Activated CD4-positive, alpha-beta memory T cell treated with anti-CD3 and anti-CD28 coated beads, Interleukin-2, amount 10 ng/mL, durations not matched to agents 7 days and 5 days (primary cell): ENCODE measurements at regions not wholly inside any gene's neighbourhood (a gene's known extent, or its start where the extent isn't known, plus 50 kb on each side); places are given as distances from the start of the nearest gene placed in this dataset.

Experiments
- CTCF ChIA-PET: fragments of 350-600 bp; sonication (Branson Sonifier 250); formaldehyde crosslinking; loops from one replicate; lab custom pipeline; 2021; ENCODE audit warnings: antibody characterized with exemption, inconsistent platforms; lab: Charles Lee
- POLR2A ChIA-PET: fragments of 350-600 bp; sonication (Branson Sonifier 250); formaldehyde crosslinking; loops from one replicate; lab custom pipeline; 2021; ENCODE audit warnings: antibody characterized with exemption; lab: Charles Lee
- DNase-seq: peaks from one replicate; pipeline ENCODE4 v3.0.0-alpha.2; 2020
- H3K27ac Mint-ChIP-seq: one replicate; pipeline ENCODE4 v1.8.0; 2021; ENCODE audit warnings: mild to moderate bottlenecking, mixed read lengths
- H3K27me3 Mint-ChIP-seq: one replicate; pipeline ENCODE4 v1.8.0; 2021; ENCODE audit warnings: mixed read lengths
- H3K36me3 Mint-ChIP-seq: one replicate; pipeline ENCODE4 v1.8.0; 2021; ENCODE audit warnings: low read depth, mixed read lengths
- H3K4me1 Mint-ChIP-seq: one replicate; pipeline ENCODE4 v1.8.0; 2021; ENCODE audit warnings: mixed read lengths
- H3K4me3 Mint-ChIP-seq: one replicate; pipeline ENCODE4 v1.8.0; 2021; ENCODE audit warnings: mild to moderate bottlenecking, mixed read lengths
- H3K9me3 Mint-ChIP-seq: one replicate; pipeline ENCODE4 v1.8.0; 2021; ENCODE audit warnings: mixed read lengths

DNA sequence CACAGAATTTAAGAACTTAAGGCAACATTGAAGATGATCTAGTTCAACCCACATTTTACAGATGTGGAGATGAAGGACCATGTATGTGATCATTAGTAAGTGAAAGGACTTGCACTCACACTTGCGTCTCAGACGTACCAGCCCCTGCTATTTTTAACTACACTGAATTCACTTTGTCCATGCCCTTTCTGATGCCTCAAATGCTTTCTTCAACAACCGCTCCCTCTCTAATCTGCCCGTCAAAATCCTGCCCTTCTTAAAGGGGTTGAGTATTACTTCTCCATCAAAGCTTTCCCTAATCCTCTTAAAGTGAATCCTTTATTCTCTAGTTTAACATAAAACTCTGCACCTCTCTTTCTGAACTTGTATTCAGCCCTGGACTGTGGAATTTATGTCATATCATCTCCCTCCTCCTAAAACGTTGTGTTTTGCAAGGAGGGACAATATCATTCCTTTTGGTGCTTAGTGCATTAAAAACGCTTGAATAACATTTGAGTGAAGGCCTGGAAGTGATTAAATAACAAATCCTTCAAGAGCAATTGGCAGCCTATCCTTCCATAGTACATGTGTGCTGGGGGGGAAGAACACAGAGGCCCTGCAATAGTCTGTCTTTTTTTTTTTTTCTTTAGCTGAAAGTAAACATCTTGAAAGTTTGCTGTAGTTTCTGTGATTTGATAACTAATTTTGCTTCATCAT is 493.3 kb downstream of the LMO7 start:
- no peak for DNase-seq
- POLR2A ChIA-PET: no interaction called here
- H3K4me3 Mint-ChIP-seq: no peak overlapping the region
- H3K27ac Mint-ChIP-seq: no peak overlapping the region
- no peaks in the 10 kb centered on the region for H3K4me1 Mint-ChIP-seq
- no peaks in the 10 kb centered on the region for H3K27me3 Mint-ChIP-seq
- H3K36me3 Mint-ChIP-seq: no peaks in the 10 kb centered on the region
- CTCF ChIA-PET: no interaction called here
- H3K9me3 Mint-ChIP-seq: peaks cover 5% of the 10 kb centered on the region

DNA sequence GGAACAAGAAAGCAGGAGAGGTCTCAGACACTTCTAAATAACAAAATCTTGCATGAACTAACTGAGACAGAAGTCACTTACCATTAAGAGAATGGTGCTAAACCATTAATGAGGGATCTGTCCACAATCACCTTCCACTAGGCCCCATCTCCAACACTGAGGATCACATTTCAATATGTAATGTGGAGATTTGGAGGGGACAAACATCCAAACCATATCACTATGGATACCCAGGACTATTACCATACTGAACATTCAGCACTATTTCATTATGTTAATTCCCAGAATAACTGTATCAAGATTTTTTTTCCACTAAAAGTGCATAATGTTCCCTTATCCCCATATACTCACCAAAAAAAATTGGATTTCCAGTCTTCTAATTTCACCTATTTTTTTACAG is 491.8 kb downstream of the LMO7 start:
- no peaks in the 10 kb centered on the region for H3K4me1 Mint-ChIP-seq
- no peak overlapping the region for H3K4me3 Mint-ChIP-seq
- peaks cover 14% of the 10 kb centered on the region for H3K9me3 Mint-ChIP-seq
- no peaks in the 10 kb centered on the region for H3K36me3 Mint-ChIP-seq
- CTCF ChIA-PET: no interaction called here
- H3K27ac Mint-ChIP-seq: no peak overlapping the region
- H3K27me3 Mint-ChIP-seq: no peaks in the 10 kb centered on the region
- no peak for DNase-seq
- POLR2A ChIA-PET: no interaction called here

DNA sequence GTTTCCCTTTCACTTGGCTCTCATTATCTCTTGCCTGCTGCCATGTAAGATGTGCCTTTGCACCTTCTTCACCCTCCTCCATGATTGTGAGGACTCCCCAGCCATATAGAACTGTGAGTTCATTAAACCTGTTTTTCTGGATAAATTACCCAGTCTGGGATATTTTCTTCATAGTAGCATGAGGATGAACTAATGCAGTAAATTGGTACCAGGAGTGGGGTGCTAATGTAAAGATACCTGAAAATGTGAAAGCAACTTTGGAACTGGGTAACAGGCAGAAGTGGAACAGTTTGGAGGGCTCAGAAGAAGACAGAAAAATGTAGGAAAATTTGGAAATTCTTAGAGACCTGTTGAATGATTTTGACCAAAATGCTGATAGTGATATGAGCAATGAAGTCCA is 487.4 kb downstream of the LMO7 start:
- POLR2A ChIA-PET: no interaction called here

DNA sequence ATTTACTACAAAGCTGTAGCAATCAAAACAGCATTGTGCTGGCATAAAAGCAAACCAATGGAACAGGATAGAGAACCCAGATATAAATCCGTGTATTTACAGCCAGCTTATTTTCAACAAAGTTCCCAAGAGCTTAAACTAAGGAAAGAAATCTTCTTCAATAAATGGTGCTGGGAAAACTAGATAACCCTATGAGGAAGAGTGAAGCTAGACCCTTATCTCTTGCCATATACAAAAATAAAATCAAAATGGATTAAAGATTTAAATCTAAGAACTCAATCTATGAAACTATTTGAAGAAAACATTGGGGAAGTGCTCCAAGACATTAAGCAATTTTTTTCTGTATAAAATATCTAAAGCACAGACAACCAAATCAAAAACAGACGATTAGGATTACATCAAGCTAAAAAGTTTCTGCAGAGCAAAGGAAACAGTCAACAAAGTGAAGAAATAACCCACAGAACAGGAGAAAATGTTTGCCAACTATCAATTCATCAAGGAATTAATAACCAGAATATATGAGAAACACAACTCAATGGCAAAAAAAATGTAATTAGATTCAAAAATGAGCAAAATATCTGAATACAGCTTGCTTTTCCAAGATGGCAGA is 480.7 kb downstream of the LMO7 start:
- CTCF ChIA-PET: no interaction called here

More for the DNA sequence above, 487.4 kb downstream of the LMO7 start:
- no peak for DNase-seq
- H3K9me3 Mint-ChIP-seq: peaks cover 24% of the 10 kb centered on the region
- no peak overlapping the region for H3K27ac Mint-ChIP-seq
- no peak overlapping the region for H3K4me3 Mint-ChIP-seq
- no peaks in the 10 kb centered on the region for H3K27me3 Mint-ChIP-seq
- H3K36me3 Mint-ChIP-seq: no peaks in the 10 kb centered on the region
- no peaks in the 10 kb centered on the region for H3K4me1 Mint-ChIP-seq
- CTCF ChIA-PET: no interaction called here

DNA sequence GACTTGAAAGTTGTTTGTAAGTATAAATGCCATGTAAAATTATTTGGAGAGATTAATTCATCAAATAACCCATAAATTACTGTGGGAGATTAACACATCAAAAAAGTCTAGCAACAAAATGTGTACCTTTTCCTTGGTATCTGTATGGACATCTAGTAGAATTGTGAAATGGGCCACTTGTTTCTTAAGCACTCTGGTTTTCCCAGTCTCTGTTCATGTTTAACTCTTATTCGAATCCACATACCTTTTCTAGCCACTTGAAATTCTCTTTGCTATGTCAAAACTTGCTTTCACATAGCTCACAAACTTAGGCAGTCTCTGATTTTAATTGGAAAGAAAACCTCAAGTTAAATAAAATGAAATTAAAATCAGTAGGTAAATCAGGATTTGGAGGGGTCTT is 470.6 kb downstream of the LMO7 start:
- no peaks in the 10 kb centered on the region for H3K4me1 Mint-ChIP-seq
- no peaks in the 10 kb centered on the region for H3K36me3 Mint-ChIP-seq
- ChIA-PET CTCF (no interaction called here), POLR2A (no interaction called here)
- H3K27ac Mint-ChIP-seq: no peak overlapping the region
- no peak overlapping the region for H3K4me3 Mint-ChIP-seq
- H3K27me3 Mint-ChIP-seq: no peaks in the 10 kb centered on the region
- peaks cover 5% of the 10 kb centered on the region for H3K9me3 Mint-ChIP-seq
- no peak for DNase-seq

More for the DNA sequence above, 480.7 kb downstream of the LMO7 start:
- POLR2A ChIA-PET: no interaction called here
- H3K36me3 Mint-ChIP-seq: no peaks in the 10 kb centered on the region
- no peak overlapping the region for H3K27ac Mint-ChIP-seq
- peaks cover 7% of the 10 kb centered on the region for H3K9me3 Mint-ChIP-seq
- H3K27me3 Mint-ChIP-seq: no peaks in the 10 kb centered on the region
- DNase-seq: no peak
- H3K4me1 Mint-ChIP-seq: no peaks in the 10 kb centered on the region
- no peak overlapping the region for H3K4me3 Mint-ChIP-seq

DNA sequence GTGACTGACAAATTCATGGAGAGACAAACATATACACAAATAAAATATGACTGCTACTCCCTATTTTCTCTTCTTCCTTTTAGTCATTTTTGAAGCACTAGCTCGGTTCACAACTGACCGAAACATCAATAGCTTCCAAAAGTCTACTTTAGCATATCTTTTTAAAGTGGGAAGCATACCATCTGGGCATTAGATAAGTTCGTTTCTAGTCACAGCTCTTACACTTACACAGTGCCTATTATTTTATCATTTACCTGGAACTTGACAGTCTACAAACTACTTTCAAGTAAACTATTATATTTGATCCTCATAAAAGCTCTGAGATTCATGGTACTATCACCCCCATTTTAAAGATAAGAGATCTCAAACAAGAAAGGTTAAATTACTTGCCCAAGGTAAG is 458.5 kb downstream of the LMO7 start:
- Mint-ChIP-seq H3K4me3 (no peak overlapping the region), H3K9me3 (no peaks in the 10 kb centered on the region), H3K4me1 (no peaks in the 10 kb centered on the region), H3K36me3 (no peaks in the 10 kb centered on the region), H3K27ac (no peak overlapping the region), H3K27me3 (no peaks in the 10 kb centered on the region)
- DNase-seq: no peak
- POLR2A ChIA-PET: no interaction called here
- CTCF ChIA-PET: no interaction called here

DNA sequence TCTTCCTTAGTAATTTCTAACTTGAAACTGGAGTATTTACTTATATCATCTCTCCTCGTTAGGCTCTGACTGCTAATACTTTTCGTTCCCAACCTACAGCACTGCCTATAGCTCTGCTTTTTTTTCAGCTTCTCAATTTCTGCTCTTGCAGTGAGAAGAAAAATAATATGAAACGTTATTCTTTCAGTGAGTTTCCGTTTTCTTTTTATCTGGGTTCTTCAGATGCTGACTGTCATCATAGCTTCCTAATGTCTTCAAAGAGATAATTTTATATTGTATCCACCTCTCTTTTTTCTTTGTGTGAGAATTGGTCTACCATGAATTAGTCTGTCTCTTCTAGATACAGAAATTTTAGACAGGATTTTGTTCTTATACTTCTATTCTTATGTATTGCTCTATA is 454.9 kb downstream of the LMO7 start:
- POLR2A ChIA-PET: no interaction called here

DNA sequence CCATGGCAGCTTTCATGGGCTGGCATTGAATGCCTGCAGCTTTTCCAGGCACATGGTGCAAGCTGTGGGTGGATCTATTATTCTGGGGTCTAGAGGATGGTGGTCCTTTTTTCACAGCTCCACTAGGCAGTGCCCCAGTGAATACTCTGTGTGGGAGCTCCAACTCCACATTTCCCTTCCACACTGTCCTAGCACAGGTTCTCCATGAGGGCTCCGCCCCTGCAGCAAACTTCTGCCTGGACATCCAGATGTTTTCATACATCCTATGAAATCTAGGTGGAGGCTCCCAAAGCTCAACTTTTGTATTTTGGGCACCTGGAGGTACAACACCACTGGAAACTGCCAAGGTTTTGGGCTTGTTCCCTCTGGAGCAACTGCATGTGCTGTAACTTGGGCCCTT is 450.6 kb downstream of the LMO7 start:
- Mint-ChIP-seq H3K27ac (no peak overlapping the region), H3K4me1 (no peaks in the 10 kb centered on the region), H3K36me3 (no peaks in the 10 kb centered on the region), H3K4me3 (no peak overlapping the region), H3K27me3 (no peaks in the 10 kb centered on the region), H3K9me3 (peaks cover 14% of the 10 kb centered on the region)
- DNase-seq: no peak
- POLR2A ChIA-PET: no interaction called here
- CTCF ChIA-PET: no interaction called here

More for the DNA sequence above, 454.9 kb downstream of the LMO7 start:
- DNase-seq: no peak
- no peaks in the 10 kb centered on the region for H3K4me1 Mint-ChIP-seq
- CTCF ChIA-PET: no interaction called here
- no peak overlapping the region for H3K27ac Mint-ChIP-seq
- H3K36me3 Mint-ChIP-seq: no peaks in the 10 kb centered on the region
- H3K27me3 Mint-ChIP-seq: no peaks in the 10 kb centered on the region
- H3K9me3 Mint-ChIP-seq: peaks cover 14% of the 10 kb centered on the region
- H3K4me3 Mint-ChIP-seq: no peak overlapping the region

DNA sequence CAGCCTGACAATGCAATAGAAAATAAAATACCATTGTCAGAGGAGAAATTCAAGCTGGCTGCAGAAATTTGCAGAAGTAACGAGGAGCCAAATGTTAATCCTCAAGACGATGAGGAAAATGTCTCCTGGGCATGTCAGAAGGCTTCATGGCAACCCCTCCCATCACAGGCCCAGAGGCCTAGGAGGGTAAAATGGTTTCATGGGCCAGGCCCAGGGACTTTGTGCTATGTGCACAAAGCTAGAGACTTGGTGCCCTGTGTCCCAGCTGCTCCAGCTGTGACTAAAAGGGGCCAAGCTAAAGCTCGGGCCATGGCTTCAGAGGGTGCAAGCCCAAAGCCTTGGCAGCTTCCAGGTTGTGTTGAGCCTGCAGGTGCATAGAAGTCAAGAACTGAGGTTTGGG is 431.7 kb downstream of the LMO7 start:
- H3K4me1 Mint-ChIP-seq: no peaks in the 10 kb centered on the region
- peaks cover 8% of the 10 kb centered on the region for H3K9me3 Mint-ChIP-seq
- H3K27ac Mint-ChIP-seq: no peak overlapping the region
- no peak for DNase-seq
- H3K27me3 Mint-ChIP-seq: no peaks in the 10 kb centered on the region
- CTCF ChIA-PET: no interaction called here
- H3K4me3 Mint-ChIP-seq: no peak overlapping the region
- H3K36me3 Mint-ChIP-seq: no peaks in the 10 kb centered on the region
- POLR2A ChIA-PET: no interaction called here

DNA sequence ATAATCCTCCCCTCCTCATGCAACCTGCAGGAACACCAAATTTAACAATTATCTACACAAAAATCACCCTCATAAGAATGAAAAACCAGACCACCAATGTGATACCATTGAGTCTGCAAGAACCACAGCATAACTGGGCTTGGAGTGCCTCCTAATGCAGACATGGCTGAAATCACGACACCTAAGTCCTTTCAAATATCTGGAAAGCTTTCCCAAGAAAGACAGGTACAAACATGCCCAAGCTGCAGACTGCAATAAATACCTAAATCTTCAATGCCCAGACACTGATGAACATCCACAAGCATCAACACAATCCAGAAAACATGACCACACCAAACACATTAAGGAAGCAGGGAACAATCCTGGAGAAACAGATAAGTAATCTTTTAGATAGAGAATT is 417.1 kb downstream of the LMO7 start:
- no peaks in the 10 kb centered on the region for H3K36me3 Mint-ChIP-seq
- H3K27ac Mint-ChIP-seq: no peak overlapping the region
- peaks cover 3% of the 10 kb centered on the region for H3K27me3 Mint-ChIP-seq
- DNase-seq: no peak
- CTCF ChIA-PET: no interaction called here
- POLR2A ChIA-PET: no interaction called here
- no peak overlapping the region for H3K4me3 Mint-ChIP-seq
- H3K4me1 Mint-ChIP-seq: no peaks in the 10 kb centered on the region
- no peaks in the 10 kb centered on the region for H3K9me3 Mint-ChIP-seq

DNA sequence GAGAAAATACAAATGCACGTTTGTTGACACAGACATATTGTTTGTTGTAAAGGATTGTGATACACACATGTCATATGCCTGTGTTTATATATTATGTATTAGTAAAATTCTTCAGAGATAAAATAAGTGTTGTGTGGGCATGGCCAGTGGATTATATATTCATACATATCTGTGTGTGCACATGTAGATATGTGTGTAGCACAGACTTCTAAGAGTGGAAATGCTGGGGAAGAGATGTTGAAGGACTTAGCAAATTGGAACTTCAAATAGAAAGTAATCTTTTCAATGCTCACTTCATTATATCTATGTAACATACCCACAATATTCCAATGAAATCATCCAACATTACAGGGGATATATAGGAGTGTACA is 413.2 kb downstream of the LMO7 start:
- CTCF ChIA-PET: no interaction called here
- H3K27me3 Mint-ChIP-seq: peaks cover 3% of the 10 kb centered on the region
- no peak overlapping the region for H3K4me3 Mint-ChIP-seq
- no peak for DNase-seq
- no peaks in the 10 kb centered on the region for H3K4me1 Mint-ChIP-seq
- POLR2A ChIA-PET: no interaction called here
- no peak overlapping the region for H3K27ac Mint-ChIP-seq
- H3K9me3 Mint-ChIP-seq: no peaks in the 10 kb centered on the region
- no peaks in the 10 kb centered on the region for H3K36me3 Mint-ChIP-seq

DNA sequence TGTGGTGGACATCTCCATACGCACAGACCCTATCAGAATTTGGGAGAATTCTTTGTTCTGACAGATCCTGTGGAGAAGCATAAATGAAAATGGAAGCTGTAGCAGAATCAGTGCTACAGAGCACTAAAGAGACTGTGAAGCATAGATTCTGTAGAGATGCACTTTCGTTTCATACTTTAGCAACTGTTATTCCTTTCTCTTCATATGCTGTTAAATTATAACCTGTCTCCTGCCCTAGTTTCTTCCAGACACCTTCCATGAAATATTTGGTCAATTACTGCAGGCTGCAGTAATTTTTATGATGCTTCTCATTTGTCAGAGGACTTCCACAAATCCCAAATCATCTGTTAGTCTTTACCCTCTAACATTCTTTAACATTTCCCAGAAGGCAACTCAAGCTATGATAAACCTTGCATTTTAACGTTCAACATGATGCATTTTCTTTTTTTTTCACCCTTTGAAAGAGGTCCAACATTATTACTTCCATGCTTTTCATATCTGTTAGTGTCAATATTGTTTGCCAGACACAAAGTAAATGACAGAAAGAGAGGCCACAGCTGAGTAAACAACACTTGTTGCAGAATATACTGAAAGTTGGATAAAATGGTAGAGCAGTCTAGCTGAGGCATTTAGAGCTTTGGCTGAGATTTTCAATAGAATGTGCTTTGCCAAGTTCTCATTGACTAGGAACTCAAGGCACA is 412.7 kb downstream of the LMO7 start:
- no peak overlapping the region for H3K27ac Mint-ChIP-seq
- no peaks in the 10 kb centered on the region for H3K4me1 Mint-ChIP-seq
- CTCF ChIA-PET: no interaction called here
- no peaks in the 10 kb centered on the region for H3K9me3 Mint-ChIP-seq
- no peak for DNase-seq
- H3K36me3 Mint-ChIP-seq: no peaks in the 10 kb centered on the region
- POLR2A ChIA-PET: no interaction called here
- H3K4me3 Mint-ChIP-seq: no peak overlapping the region
- peaks cover 3% of the 10 kb centered on the region for H3K27me3 Mint-ChIP-seq

DNA sequence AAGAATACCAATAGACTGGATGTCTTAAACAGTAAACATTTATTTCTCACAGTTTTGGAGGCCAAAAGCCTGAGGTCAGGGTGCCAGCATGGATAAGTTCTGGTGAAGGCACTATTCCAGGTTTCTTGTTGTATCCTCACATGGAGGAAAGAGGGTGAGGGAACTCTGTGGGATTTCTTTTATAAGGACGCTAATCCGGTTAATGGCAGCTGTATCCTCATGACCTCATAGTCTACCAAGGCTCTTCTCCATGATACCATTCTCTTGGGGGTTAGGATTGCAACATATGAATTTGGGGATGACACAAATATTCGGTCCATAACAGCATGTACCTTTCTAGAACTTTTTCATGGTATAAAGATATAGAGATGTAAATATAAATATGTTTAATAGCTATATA is 412.0 kb downstream of the LMO7 start:
- H3K36me3 Mint-ChIP-seq: no peaks in the 10 kb centered on the region
- H3K27ac Mint-ChIP-seq: no peak overlapping the region
- POLR2A ChIA-PET: no interaction called here
- no peaks in the 10 kb centered on the region for H3K9me3 Mint-ChIP-seq
- peaks cover 2% of the 10 kb centered on the region for H3K27me3 Mint-ChIP-seq
- H3K4me1 Mint-ChIP-seq: no peaks in the 10 kb centered on the region
- H3K4me3 Mint-ChIP-seq: no peak overlapping the region
- CTCF ChIA-PET: no interaction called here
- no peak for DNase-seq

DNA sequence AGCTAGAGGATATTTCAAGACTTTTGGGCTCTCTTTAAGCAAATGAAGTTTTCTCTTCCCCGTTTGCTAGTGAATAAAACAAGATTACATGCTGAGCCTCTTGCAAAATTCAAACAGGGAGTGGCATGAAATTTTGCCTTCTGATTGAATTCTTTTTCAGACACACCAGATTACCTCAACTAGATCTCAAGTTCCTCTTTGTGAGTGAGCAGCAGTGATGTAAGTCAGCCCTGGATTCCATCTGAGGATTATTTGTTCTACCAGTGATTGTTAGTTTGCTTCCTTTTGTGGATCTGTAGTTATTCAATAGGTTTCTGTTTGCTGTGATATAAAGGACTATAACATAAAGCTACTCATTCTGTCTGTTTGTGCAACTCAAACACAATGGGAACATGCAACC is 407.7 kb downstream of the LMO7 start:
- H3K4me3 Mint-ChIP-seq: no peak overlapping the region
- H3K36me3 Mint-ChIP-seq: no peaks in the 10 kb centered on the region
- no peak for DNase-seq
- POLR2A ChIA-PET: no interaction called here
- no peaks in the 10 kb centered on the region for H3K4me1 Mint-ChIP-seq
- no peak overlapping the region for H3K27ac Mint-ChIP-seq
- no peaks in the 10 kb centered on the region for H3K27me3 Mint-ChIP-seq
- CTCF ChIA-PET: interaction anchor here (0.6 kb wide), 1 partner anchor 794 kb away, joined by 3 read pairs; no protein-coding TSS in a partner anchor
- H3K9me3 Mint-ChIP-seq: no peaks in the 10 kb centered on the region
